GM11168 (cell line): ENCODE measurements at regions not wholly inside any gene's neighbourhood (a gene's known extent, or its start where the extent isn't known, plus 50 kb on each side); places are given as distances from the start of the nearest gene placed in this dataset.

Source experiments
- in situ Hi-C: fragments of 300-500 bp; cut with MboI; formaldehyde crosslinking; loops from one replicate; pipeline ENCODE4 v1.12.0; 2022; ENCODE audit warnings: low sequenced_read_pairs; ENCODE audit not compliant: unreplicated experiment

- in situ Hi-C loops: no loop called here
Observed at GRCh38 chr11:110034806-110035205, 58.4 kb upstream of the ZC3H12C start.

- in situ Hi-C loops: no loop called here
Observed at GRCh38 chr11:110035357-110035756, 57.8 kb upstream of the ZC3H12C start.

GRCh38 chr11:110038201-110038600 is 55.0 kb upstream of the ZC3H12C start:
- in situ Hi-C loops: no loop called here
